Stimulated activated CD8-positive, alpha-beta memory T cell treated with anti-CD3 and anti-CD28 coated beads, Interleukin-15, amount 100 ng/mL, for 24 hours (primary cell): ENCODE measurements at regions not wholly inside any gene's neighbourhood (a gene's known extent, or its start where the extent isn't known, plus 50 kb on each side); places are given as distances from the start of the nearest gene placed in this dataset.

Source experiments
- DNase-seq: peaks from one replicate; pipeline ENCODE4 v3.0.0-alpha.2; 2020; ENCODE audit warnings: low read depth

GRCh38 chr19:31560086-31561060, 211.1 kb upstream of the TSHZ3 start:
- DNase-seq = no peak

GRCh38 chr19:31562966-31563612, 213.9 kb upstream of the TSHZ3 start:
- DNase-seq = no peak

- no peak for DNase-seq
Measured at GRCh38 chr19:31567776-31568175, 218.5 kb upstream of the TSHZ3 start.

DNA sequence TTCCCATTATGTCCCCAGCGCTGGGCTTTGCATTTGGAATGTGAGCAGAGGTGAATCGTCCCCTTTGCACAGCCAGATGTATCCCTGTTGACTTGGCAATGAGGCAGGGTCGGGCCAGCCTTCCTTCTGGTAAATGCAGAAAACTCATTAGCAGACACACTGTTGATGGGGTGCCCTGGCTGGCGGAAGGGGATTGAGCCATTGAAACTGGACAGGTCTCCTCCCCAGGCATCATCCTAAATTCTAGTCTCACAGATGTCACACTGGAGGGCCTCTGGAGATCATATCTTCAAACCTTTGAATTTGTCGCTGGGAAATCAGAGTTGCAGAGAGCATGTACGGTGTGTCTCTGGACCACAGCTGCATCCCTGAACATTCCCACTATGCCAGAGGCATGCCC, 219.5 kb upstream of the TSHZ3 start:
- DNase-seq = no peak

DNA sequence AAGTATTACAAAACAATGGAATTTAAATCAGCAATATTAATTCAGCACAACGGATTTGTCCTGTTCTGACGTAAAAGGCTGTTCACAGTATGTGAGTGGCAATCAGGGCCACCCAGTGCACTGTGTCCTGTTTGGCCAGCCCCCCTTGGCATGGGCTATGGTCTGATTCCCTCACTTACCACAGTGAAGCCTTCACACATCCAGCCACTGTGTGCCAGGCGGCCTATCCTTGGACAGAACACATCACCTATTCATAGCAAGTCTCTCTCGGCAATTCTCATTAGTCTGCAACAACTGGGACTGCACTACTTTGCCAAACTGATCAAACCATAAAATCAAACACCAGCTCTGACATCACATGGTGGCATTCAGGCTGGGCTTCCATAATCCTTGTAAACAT, 221.5 kb upstream of the TSHZ3 start:
- no peak for DNase-seq

DNA sequence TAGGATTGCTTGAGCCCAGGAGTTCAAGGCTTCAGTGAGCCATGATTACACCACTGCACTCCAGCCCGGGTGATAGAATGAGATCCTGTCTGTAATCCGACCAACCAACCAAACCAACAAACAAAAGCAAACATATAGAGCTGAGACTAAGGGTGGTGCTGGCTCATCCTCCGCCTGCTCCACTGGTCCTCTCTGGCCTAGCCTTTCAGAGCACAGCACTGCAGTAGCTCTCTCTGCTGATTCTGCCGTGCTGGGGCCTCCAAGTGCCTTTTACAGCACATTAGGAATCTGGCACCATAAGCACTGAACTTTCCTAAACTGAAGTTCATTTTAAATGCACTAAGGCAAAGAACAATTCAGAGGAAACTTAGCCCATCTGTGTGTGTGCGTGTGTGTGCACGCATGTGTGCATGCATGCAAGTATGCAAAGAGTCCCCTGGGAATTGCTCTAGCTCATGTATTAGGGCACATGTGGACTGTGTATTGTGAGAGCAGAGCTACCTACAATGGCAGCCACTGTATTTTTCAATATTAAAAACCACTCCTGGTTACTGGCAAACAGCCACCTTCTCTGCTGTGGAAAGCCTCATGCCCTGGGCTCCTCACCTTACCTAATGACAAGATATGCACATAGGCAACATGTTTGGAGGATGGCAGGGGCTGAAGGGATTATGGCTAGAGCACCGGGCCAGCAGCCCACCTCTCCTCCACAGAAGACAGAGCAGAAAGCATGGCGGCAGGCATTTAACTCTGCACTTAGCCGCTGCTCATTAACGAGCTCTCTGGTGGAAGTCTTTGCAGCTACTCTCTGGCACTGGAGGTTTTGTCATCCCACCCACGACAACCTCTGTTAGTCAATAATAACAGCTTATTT, 223.1 kb upstream of the TSHZ3 start:
- DNase-seq = no peak

DNA sequence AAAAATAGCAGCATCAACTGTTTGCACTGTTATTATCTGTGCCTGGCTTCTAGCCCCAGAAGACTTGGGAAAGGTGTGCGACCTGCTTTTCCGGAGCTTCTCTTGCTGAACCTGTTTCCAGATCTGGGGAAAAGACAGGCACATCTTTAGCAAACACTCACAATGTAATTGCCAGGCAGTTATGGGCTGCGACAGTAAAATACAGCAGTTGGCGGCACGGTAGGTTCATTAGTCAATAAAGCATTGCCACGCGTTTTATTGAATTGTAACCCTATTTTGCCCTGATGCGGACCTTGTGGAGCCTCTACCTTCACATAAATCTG, 223.7 kb upstream of the TSHZ3 start:
- no peak for DNase-seq

DNA sequence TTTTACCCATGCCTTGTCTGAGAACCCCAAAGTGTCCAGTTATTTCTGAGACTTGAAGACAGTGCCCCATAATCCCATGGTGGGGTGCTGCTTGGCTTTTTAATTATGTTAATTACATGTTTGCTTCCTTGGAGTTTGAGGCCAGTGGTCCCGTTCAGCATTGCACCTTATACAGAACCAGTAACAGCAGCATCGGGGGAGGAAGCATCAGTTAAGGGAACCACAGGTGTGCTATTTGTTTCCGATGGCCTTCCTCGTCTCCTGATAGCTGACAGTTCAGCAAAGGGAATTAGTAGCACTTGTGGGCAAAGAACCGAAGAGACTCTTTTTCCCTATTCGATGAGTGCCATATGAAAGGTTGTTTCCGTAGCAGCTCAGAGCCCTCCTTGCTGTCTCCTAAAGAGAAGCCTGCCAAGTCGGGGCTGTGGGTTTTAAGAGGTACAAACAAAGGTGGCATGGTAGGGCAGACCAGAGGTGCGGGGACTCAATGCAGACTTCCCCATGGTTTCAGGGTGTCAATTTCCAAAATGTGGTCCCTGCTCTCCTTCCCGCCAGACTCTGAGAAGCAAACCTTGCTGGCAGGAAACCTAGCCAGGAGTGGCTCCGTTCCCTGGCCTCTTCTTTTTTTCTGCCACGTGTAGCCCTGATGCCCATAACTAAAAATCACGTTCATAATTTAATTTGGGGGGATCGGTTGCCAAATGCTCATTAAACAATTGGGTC, 225.2 kb upstream of the TSHZ3 start:
- no peak for DNase-seq

GRCh38 chr19:31575846-31576335, 226.7 kb upstream of the TSHZ3 start:
- DNase-seq = no peak

DNA sequence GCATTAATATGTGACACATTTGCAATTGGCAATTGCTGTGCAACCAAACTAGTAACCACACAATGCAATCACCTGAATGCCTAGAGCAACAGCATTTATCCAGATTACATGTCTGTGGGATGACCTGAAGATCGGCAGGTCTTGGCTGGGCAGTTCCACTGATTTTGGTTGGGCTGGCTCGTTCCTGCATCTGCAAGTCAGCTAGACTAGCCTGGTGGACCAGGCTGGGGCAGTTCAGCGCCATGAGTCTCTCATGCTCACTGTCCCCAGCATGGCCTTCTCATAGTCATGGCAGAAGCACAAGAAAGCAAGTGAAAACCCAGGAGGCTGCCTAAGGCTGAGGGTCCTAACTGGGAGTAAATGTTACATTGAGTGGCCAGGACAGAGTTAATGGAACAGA, 229.1 kb upstream of the TSHZ3 start:
- no peak for DNase-seq

DNA sequence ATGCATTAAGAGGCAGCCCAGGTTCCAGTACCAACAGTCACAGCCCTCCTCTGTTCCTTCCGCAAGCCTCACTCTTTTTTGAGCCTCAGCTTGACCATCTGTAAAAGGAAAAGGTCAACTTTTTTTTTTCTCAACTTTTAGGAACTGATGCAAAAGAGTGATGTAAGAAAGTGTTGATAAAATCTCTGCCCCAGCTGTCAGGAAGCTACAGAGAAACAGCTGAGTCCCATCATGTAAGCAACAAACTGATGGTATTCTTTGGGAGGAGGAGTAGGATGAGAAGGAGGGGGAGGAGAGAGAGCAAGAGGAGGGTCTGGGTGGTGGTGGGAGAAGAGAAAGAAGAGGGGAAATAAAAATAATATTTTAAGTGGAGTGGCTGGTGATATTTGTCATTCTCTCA, 233.9 kb upstream of the TSHZ3 start:
- no peak for DNase-seq

GRCh38 chr19:31586282-31586681, 237.0 kb upstream of the TSHZ3 start:
- no peak for DNase-seq

DNA sequence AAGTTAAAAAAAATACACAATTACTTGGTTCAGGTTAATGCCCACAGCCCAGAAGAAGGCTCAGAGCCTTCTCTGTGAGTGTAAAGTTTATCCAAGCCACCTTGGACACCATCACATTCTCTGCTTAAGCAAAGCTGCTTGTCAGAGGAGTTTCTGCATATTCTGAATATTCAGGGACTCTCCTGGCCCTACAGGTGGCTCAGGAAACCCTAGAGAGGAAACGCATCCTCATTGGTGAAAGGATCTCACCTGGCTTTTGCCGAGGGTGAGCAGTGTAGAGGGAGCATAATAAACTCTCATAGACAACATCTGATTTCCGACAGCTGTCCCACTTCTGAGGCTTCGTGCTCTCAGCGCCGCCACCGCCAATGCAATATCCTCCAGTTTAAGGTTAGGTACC, 239.9 kb upstream of the TSHZ3 start:
- DNase-seq = no peak

GRCh38 chr19:31591258-31591657, 242.0 kb upstream of the TSHZ3 start:
- DNase-seq = no peak

GRCh38 chr19:31592456-31592855, 243.2 kb upstream of the TSHZ3 start:
- DNase-seq = no peak

GRCh38 chr19:31594701-31595100, 245.5 kb upstream of the TSHZ3 start:
- DNase-seq = no peak

DNA sequence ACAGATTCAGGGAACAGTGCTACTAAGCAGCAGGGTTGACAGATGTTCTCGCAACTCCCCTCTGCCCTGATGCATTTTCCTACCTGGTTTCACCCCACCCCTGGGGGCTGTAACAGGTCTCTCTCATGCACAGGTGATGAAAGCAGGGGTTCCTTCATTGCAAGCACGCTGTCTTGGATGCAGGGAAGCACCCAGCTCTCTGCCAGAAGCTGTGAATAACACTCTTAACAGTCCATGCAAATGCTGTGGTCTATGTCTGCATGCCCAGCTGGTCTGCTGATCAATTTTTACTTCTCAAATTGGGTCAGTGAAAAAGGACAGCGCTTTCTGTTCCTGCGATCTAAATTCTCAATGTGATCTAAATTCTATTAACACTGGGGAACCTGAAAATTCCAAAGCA, 246.3 kb upstream of the TSHZ3 start:
- no peak for DNase-seq

- DNase-seq = no peak
Measured at GRCh38 chr19:31596751-31597150, 247.5 kb upstream of the TSHZ3 start.

- DNase-seq = no peak
Measured at GRCh38 chr19:31597616-31598015, 248.4 kb upstream of the TSHZ3 start.

DNA sequence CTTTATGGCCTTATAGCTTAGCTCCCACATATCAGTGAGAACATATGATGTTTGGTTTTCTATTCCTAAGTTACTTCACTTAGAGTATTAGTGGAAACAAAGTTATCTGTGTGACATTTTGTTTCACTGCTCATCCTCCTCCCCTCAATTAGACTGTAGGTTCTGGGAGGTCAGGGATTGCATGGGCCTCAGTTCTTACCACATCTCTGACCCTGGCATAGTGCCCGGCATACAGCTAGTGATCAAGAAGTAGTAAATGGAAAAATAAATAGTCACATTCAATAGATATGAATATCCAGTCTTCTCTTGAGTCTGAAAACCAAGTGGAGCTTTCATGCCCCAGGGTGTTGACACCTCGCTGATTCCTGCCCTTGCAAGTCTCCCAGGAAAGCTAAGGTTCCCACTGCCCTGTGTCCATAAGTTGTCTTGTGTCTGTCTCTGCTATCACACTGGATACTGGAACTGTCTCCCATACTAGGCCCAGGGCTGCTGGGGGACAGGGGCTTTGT, 249.5 kb upstream of the TSHZ3 start:
- DNase-seq = no peak

- DNase-seq = no peak
Measured at GRCh38 chr19:31600731-31601295, 251.6 kb upstream of the TSHZ3 start.
